ENCODE measurements at regions not wholly inside any gene's neighbourhood (a gene's known extent, or its start where the extent isn't known, plus 50 kb on each side); places are given as distances from the start of the nearest gene placed in this dataset.

DNA sequence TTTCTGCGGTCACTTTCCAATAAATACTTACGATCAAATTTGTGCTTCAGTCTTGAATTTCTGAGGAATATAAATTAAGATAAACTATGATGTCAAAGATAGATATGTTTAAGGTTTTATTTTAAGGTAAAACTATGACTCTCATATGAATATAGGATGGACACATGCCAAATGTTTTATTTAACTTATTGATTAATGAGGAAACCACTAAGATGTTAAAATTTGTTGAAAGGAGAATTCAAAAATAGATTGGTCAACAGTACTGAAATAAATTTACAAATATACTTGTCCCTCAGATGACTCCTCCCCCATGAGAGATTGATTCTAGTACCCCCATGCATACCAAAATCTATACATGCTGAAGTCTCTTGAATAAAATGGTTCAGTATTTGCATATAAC lies 319.7 kb upstream of the KCNH8 start:
- no peak for DNase-seq (ENCODE audit: extremely low spot score in 2 of 2)
- Histone ChIP-seq H3K4me1 (no peaks in the 10 kb centered on the region), H3K9me3 (no peaks in the 10 kb centered on the region), H3K27me3 (no peaks in the 10 kb centered on the region), H3K27ac (no peak overlapping the region), H3K4me3 (no peak overlapping the region), H3K36me3 (no peaks in the 10 kb centered on the region)
- no peak for TF ChIP-seq CTCF (IDR thresholded peaks at IDR 0.05)
- no peak for TF ChIP-seq POLR2AphosphoS5 (IDR thresholded peaks at IDR 0.05; ENCODE audit: insufficient read depth in 1 of 2, low read depth in 1 of 2)
- TF ChIP-seq POLR2A (IDR thresholded peaks at IDR 0.05), result no peak
- intact Hi-C loops (cut with DNase I), result no loop called here

DNA sequence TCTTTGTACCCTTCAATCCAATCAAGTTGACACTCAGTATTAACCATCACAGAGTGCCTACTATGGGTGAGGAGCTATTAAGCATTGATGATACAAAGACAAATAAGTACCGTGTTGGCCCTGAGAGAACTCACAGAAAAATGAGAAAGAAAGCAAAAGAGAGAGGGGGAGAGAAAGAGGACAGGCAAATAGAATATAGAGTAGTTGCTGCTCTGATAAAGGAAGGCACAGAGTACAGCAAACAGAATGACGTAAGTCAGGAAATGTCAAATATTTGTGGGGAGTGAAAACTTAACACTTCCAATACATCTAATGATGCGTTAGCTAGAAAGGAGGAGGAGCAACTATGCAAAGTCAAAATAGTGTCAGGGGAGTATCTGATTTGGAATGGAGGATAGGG lies 320.6 kb upstream of the KCNH8 start:
- intact Hi-C loops (cut with DNase I), result no loop called here
- Histone ChIP-seq H3K27ac (no peak overlapping the region), H3K4me3 (no peak overlapping the region), H3K27me3 (no peaks in the 10 kb centered on the region), H3K9me3 (no peaks in the 10 kb centered on the region), H3K36me3 (no peaks in the 10 kb centered on the region), H3K4me1 (no peaks in the 10 kb centered on the region)
- DNase-seq (ENCODE audit: extremely low spot score in 2 of 2), result no peak
- TF ChIP-seq POLR2AphosphoS5 (IDR thresholded peaks at IDR 0.05; ENCODE audit: insufficient read depth in 1 of 2, low read depth in 1 of 2), result no peak
- no peak for TF ChIP-seq POLR2A (IDR thresholded peaks at IDR 0.05)
- no peak for TF ChIP-seq CTCF (IDR thresholded peaks at IDR 0.05)

- Histone ChIP-seq H3K9me3 (no peaks in the 10 kb centered on the region), H3K27me3 (no peaks in the 10 kb centered on the region), H3K36me3 (no peaks in the 10 kb centered on the region), H3K27ac (no peak overlapping the region), H3K4me3 (no peak overlapping the region), H3K4me1 (no peaks in the 10 kb centered on the region)
- no peak for TF ChIP-seq CTCF (IDR thresholded peaks at IDR 0.05)
- TF ChIP-seq POLR2A (IDR thresholded peaks at IDR 0.05), result no peak
- no peak for TF ChIP-seq POLR2AphosphoS5 (IDR thresholded peaks at IDR 0.05; ENCODE audit: insufficient read depth in 1 of 2, low read depth in 1 of 2)
- DNase-seq (ENCODE audit: extremely low spot score in 2 of 2), result no peak
- intact Hi-C loops (cut with DNase I), result no loop called here
These were observed 322.6 kb upstream of the KCNH8 start for GRCh38 chr3:18825665-18826064.

DNA sequence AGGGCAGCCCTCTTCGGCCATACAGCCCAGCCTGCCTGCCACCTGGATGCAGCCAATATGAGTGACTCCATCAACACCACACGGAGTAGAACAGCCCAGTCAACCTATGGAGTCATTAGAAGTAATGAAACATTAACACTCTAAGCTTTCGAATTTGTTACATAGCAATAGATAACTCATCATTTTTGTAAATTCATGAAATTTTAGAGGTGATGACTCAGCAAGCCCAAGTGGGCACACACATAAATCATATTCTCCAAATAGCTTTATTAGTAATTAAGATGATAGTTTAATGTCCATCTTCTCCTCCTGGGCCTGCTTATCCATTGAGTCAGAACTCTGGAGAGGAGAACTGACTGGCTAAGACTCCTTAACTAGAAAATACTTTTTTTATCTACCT lies 335.0 kb upstream of the KCNH8 start:
- no peaks in the 10 kb centered on the region for H3K27me3 ChIP-seq
- no peak overlapping the region for H3K4me3 ChIP-seq
- H3K4me1 ChIP-seq, result no peaks in the 10 kb centered on the region
- H3K36me3 ChIP-seq, result no peaks in the 10 kb centered on the region
- intact Hi-C loops (cut with DNase I), result no loop called here
- DNase-seq (ENCODE audit: extremely low spot score in 2 of 2), result no peak
- no peaks in the 10 kb centered on the region for H3K9me3 ChIP-seq
- no peak overlapping the region for H3K27ac ChIP-seq
- no peak for TF ChIP-seq POLR2AphosphoS5 (IDR thresholded peaks at IDR 0.05; ENCODE audit: insufficient read depth in 1 of 2, low read depth in 1 of 2)
- no peak for TF ChIP-seq POLR2A (IDR thresholded peaks at IDR 0.05)
- TF ChIP-seq CTCF (IDR thresholded peaks at IDR 0.05), result no peak

DNA sequence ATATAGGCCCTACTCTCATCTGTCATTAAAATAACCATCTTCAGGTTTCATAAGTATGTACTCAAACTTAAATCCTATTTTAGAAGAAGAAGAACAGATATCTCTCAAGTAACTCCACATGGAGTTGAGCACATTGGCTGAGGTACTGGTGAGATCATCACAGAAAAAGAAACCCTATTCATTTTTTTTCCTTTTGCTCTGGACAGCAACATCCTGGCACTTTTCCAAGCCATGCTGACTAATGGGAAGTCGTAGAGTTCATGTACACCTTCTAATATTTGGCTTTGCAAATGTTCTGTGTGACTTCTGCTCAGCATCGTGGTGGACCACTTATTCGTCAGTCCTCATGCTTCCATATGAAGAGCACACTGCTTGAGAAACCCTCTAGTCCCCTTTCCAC lies 336.0 kb upstream of the KCNH8 start:
- intact Hi-C loops (cut with DNase I), result no loop called here
- TF ChIP-seq CTCF (IDR thresholded peaks at IDR 0.05) (no peak), POLR2A (IDR thresholded peaks at IDR 0.05) (no peak), POLR2AphosphoS5 (IDR thresholded peaks at IDR 0.05; ENCODE audit: insufficient read depth in 1 of 2, low read depth in 1 of 2) (no peak)
- no peak for DNase-seq (ENCODE audit: extremely low spot score in 2 of 2)

More for the DNA sequence above, 336.0 kb upstream of the KCNH8 start:
- Histone ChIP-seq H3K4me3 (no peak overlapping the region), H3K9me3 (no peaks in the 10 kb centered on the region), H3K4me1 (no peaks in the 10 kb centered on the region), H3K36me3 (no peaks in the 10 kb centered on the region), H3K27me3 (no peaks in the 10 kb centered on the region), H3K27ac (no peak overlapping the region)

All from vagina (tissue), 2 donors.